B cell (primary cell): ENCODE measurements at regions not wholly inside any gene's neighbourhood (a gene's known extent, or its start where the extent isn't known, plus 50 kb on each side); places are given as distances from the start of the nearest gene placed in this dataset.

ENCODE experiments used
- ATAC-seq: fragments of 200-7000 bp; cut with Tn5 transposase; one replicate; pipeline ENCODE4 v1.10.0; 2021; ENCODE audit warnings: low read depth, mild to moderate bottlenecking, moderate number of reproducible peaks, moderate library complexity
- CTCF ChIA-PET: fragments of 350-600 bp; sonication (Branson Sonifier 250); formaldehyde crosslinking; loops from one replicate; lab custom pipeline; 2021; ENCODE audit warnings: antibody characterized with exemption, inconsistent platforms; lab: Charles Lee
- POLR2A ChIA-PET: fragments of 350-600 bp; sonication (Branson Sonifier 250); formaldehyde crosslinking; loops from one replicate; lab custom pipeline; 2021; ENCODE audit warnings: antibody characterized with exemption; lab: Charles Lee
- DNase-seq: peaks from one replicate; pipeline ENCODE4 v3.0.0; 2013
- H2AFZ ChIP-seq: 2 replicates; pipeline ENCODE4 v1.6.1; 2012; ENCODE audit warnings: mild to moderate bottlenecking, low read depth, low read length; ENCODE audit not compliant: insufficient read depth, poor library complexity, severe bottlenecking
- H3K27ac ChIP-seq, 2 donors: 1 replicate in 1 of 2; 2 replicates in 1 of 2; pipeline ENCODE4 v1.5.1; 2012 to 2013; ENCODE audit warnings: low read length in 2 of 2, mild to moderate bottlenecking in 2 of 2, moderate library complexity in 1 of 2
- H3K27me3 ChIP-seq, 4 experiments: fragments of 200-600 bp in 1 of 4; sonication (generic) in 1 of 4; replicated peaks in 1 of 4; 1 replicate in 2 of 4; 2 replicates in 2 of 4; pipeline versions ENCODE4 v1.6.1 to v1.7.0; 2013 to 2016; ENCODE audit warnings: low read length in 3 of 4, mild to moderate bottlenecking in 2 of 4, mixed read lengths in 1 of 4, moderate library complexity in 1 of 4; ENCODE audit not compliant: insufficient read depth in 4 of 4, control insufficient read depth in 3 of 4; ENCODE audit errors: control extremely low read depth in 1 of 4
- H3K36me3 ChIP-seq, 2 experiments: replicated peaks in 1 of 2; 1 replicate in 1 of 2; 2 replicates in 1 of 2; pipeline versions ENCODE4 v1.6.1 to v1.7.1; 2013; ENCODE audit warnings: low read length in 1 of 2; ENCODE audit not compliant: insufficient read depth in 2 of 2, control insufficient read depth in 1 of 2; ENCODE audit errors: control extremely low read depth in 1 of 2, extremely low read depth in 1 of 2
- H3K4me1 ChIP-seq, 2 donors: fragments of 200-600 bp in 1 of 2; sonication (generic) in 1 of 2; 1 replicate in 1 of 2; 2 replicates in 1 of 2; pipeline versions ENCODE4 v1.5.1 to v1.6.1; 2013 to 2017; ENCODE audit warnings: low read length in 2 of 2; ENCODE audit not compliant: control insufficient read depth in 2 of 2, insufficient read depth in 2 of 2
- H3K4me2 ChIP-seq: replicated peaks from 2 replicates; pipeline ENCODE3; 2012; ENCODE audit warnings: mild to moderate bottlenecking, low read depth, low read length; ENCODE audit not compliant: poor library complexity, severe bottlenecking
- H3K4me3 ChIP-seq, 5 experiments: fragments of 200-600 bp in 1 of 5; sonication (generic) in 1 of 5; 1 replicate in 3 of 5; 2 replicates in 2 of 5; pipeline versions ENCODE4 v1.5.1 to v1.7.0; 2011 to 2016; ENCODE audit warnings: low read length in 4 of 5, mild to moderate bottlenecking in 4 of 5, low read depth in 2 of 5, control low read depth in 1 of 5, moderate library complexity in 1 of 5; ENCODE audit not compliant: insufficient read depth in 1 of 5; ENCODE audit errors: control extremely low read depth in 1 of 5, extremely low read depth in 1 of 5
- H3K79me2 ChIP-seq: fragments of 200-600 bp; sonication (generic); one replicate; pipeline ENCODE4 v1.6.0; 2016; ENCODE audit warnings: low read length; ENCODE audit not compliant: control insufficient read depth, insufficient read depth
- H3K9ac ChIP-seq: fragments of 200-600 bp; sonication (generic); 2 replicates; pipeline ENCODE4 v1.6.1; 2017; ENCODE audit warnings: mild to moderate bottlenecking, low read length, moderate library complexity
- H3K9me3 ChIP-seq, 3 donors: one replicate each; pipeline versions ENCODE4 v1.6.1 to v1.7.1; 2013; ENCODE audit warnings: low read length in 2 of 3; ENCODE audit not compliant: control insufficient read depth in 2 of 3, insufficient read depth in 1 of 3; ENCODE audit errors: control extremely low read depth in 1 of 3
- H4K20me1 ChIP-seq: 2 replicates; pipeline ENCODE4 v1.6.0; 2012; ENCODE audit warnings: mild to moderate bottlenecking, low read length; ENCODE audit not compliant: insufficient read depth, control insufficient read depth, poor library complexity, severe bottlenecking
- H3K27ac Mint-ChIP-seq: one replicate; pipeline ENCODE4 v1.8.0; 2021; ENCODE audit warnings: mixed read lengths
- H3K27me3 Mint-ChIP-seq: one replicate; pipeline ENCODE4 v1.8.0; 2021; ENCODE audit warnings: mixed read lengths
- H3K4me1 Mint-ChIP-seq: one replicate; pipeline ENCODE4 v1.8.0; 2021; ENCODE audit warnings: mixed read lengths
- H3K4me3 Mint-ChIP-seq: one replicate; pipeline ENCODE4 v1.8.0; 2021; ENCODE audit warnings: mixed read lengths
- H3K9me3 Mint-ChIP-seq: one replicate; pipeline ENCODE4 v1.8.0; 2022; ENCODE audit warnings: mixed read lengths; ENCODE audit not compliant: insufficient read depth
- EZH2 ChIP-seq: IDR thresholded peaks from 2 replicates; pipeline ENCODE4 v1.6.1; 2012; ENCODE audit warnings: borderline replicate concordance, low read depth, mild to moderate bottlenecking, moderate library complexity, low read length; ENCODE audit not compliant: insufficient read depth, poor library complexity, severe bottlenecking
- WGBS: methylation state at CpG from one replicate; pipeline ENCODE4 v1.1.5; 2013; ENCODE audit warnings: missing lambda C conversion rate; ENCODE audit not compliant: insufficient coverage; 5-methylcytosine and 5-hydroxymethylcytosine counted together
- intact Hi-C: fragments of 100-400 bp; cut with micrococcal nuclease; formaldehyde crosslinking; loops from one replicate; pipeline ENCODE4 v1.10.0; 2022
- TF ChIP-seq, protein P1 (sequence below): fragments of 200-600 bp; IDR thresholded peaks from one replicate; pipeline ENCODE4 v1.8.0; 2022; ENCODE audit warnings: antibody characterized with exemption, mild to moderate bottlenecking

DNA sequence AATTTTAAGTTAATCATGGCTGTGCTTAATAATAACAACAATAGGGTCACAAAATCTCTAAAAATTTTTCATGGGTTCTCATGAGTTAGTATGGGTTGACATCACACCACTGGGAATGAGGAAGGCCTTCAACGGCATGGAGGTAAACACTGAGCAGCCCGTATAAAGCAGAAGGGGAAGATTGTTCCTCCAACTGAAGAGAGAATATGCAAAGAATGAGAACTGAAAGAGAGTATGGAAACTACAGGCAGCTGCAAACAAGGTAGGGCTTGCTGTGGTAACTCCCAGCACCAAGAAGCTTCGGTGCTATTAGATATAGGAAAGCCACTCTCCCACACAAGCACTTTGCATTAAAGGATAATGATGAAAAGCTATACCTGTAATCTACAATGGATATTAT lies 1242.3 kb upstream of the CELF4 start:
- Histone ChIP-seq H2AFZ (no peak overlapping the region), H3K79me2 (no peaks in the 10 kb centered on the region), H3K36me3 (no peaks in the 10 kb centered on the region), H3K4me3 (no peak overlapping the region), H3K27ac (no peak overlapping the region), H3K9me3 (no peaks in the 10 kb centered on the region), H3K4me2 (no peak overlapping the region), H3K9ac (no peak overlapping the region), H3K4me1 (no peaks in the 10 kb centered on the region), H4K20me1 (no peaks in the 10 kb centered on the region), H3K27me3 (no peaks in the 10 kb centered on the region)
- DNase-seq, result no peak
- TF ChIP-seq, protein P1, sequence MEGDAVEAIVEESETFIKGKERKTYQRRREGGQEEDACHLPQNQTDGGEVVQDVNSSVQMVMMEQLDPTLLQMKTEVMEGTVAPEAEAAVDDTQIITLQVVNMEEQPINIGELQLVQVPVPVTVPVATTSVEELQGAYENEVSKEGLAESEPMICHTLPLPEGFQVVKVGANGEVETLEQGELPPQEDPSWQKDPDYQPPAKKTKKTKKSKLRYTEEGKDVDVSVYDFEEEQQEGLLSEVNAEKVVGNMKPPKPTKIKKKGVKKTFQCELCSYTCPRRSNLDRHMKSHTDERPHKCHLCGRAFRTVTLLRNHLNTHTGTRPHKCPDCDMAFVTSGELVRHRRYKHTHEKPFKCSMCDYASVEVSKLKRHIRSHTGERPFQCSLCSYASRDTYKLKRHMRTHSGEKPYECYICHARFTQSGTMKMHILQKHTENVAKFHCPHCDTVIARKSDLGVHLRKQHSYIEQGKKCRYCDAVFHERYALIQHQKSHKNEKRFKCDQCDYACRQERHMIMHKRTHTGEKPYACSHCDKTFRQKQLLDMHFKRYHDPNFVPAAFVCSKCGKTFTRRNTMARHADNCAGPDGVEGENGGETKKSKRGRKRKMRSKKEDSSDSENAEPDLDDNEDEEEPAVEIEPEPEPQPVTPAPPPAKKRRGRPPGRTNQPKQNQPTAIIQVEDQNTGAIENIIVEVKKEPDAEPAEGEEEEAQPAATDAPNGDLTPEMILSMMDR, result no peak
- TF ChIP-seq EZH2, result no peak
- WGBS, result no CpG with 5 or more reads among the region's 3 CpGs
- no peak overlapping the region for H3K4me3 Mint-ChIP-seq
- ATAC-seq, result no peak
- no peaks in the 10 kb centered on the region for H3K4me1 Mint-ChIP-seq
- H3K9me3 Mint-ChIP-seq, result peaks cover 2% of the 10 kb centered on the region
- H3K27me3 Mint-ChIP-seq, result no peaks in the 10 kb centered on the region
- intact Hi-C loops, result no loop called here
- POLR2A ChIA-PET, result no interaction called here
- CTCF ChIA-PET, result no interaction called here
- H3K27ac Mint-ChIP-seq, result no peak overlapping the region

DNA sequence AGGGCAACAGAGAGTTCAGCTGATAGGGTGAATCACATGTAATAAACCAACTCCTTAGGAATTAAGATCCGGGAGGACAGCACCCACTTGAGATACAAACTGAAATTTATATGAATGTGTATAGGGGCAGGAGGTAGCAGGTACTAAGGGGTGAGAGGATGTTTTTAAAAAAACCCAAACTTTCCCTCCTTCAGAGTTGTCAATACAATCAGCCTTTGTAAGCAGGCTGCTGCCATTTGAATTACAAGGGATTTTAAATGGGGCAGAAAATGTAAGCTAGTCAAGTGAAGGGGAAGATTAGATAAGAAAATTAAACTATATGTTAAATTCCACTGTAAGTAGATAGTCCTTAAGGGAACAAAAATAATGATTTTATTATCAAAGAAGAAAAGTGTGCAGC lies 1239.7 kb upstream of the CELF4 start:
- Histone ChIP-seq H3K4me2 (no peak overlapping the region), H2AFZ (no peak overlapping the region), H3K9me3 (no peaks in the 10 kb centered on the region), H3K27me3 (no peaks in the 10 kb centered on the region), H3K9ac (no peak overlapping the region), H3K4me1 (no peaks in the 10 kb centered on the region), H3K79me2 (no peaks in the 10 kb centered on the region), H4K20me1 (no peaks in the 10 kb centered on the region), H3K36me3 (no peaks in the 10 kb centered on the region), H3K27ac (no peak overlapping the region), H3K4me3 (no peak overlapping the region)
- H3K27me3 Mint-ChIP-seq, result no peaks in the 10 kb centered on the region
- no peak overlapping the region for H3K27ac Mint-ChIP-seq
- ATAC-seq (no peak), DNase-seq (no peak)
- H3K4me3 Mint-ChIP-seq, result no peak overlapping the region
- intact Hi-C loops, result no loop called here
- WGBS, result no CpG with 5 or more reads among the region's 1 CpG
- ChIA-PET CTCF (no interaction called here), POLR2A (no interaction called here)
- no peaks in the 10 kb centered on the region for H3K4me1 Mint-ChIP-seq
- no peak for TF ChIP-seq EZH2
- TF ChIP-seq, protein P1, result no peak
- H3K9me3 Mint-ChIP-seq, result peaks cover 4% of the 10 kb centered on the region
